ENCODE measurements at regions not wholly inside any gene's neighbourhood (a gene's known extent, or its start where the extent isn't known, plus 50 kb on each side); places are given as distances from the start of the nearest gene placed in this dataset.

- TF ChIP-seq ARNT (IDR thresholded peaks at IDR 0.05) (no peak), SUZ12 (IDR thresholded peaks at IDR 0.05) (no peak)
Observed at GRCh38 chr14:47826809-47827208, 151.4 kb upstream of the MDGA2 start.

Measured in HEK293T (cell line).